ENCODE measurements at regions not wholly inside any gene's neighbourhood (a gene's known extent, or its start where the extent isn't known, plus 50 kb on each side); places are given as distances from the start of the nearest gene placed in this dataset.

DNA sequence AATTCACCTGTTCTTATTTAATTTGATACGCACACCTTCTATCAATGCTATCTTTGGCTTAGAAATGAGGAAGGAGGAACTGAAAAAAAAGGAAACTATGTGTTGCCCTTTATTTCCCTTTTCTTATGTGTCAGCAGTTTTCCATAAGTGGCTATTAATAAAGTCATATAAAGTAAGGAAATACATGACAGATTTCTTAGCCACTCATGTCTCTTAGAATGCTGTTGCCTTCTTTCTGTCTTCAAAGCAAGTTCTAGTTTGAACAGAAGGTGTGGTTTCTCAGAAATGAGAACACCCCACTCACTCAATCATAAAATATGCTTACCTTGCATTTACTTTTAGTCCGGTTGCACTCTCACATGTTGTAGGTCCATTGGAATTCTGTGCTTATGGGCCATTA is 640.5 kb upstream of the GRM7 start:
- ATAC-seq: no peak
- H3K4me3 Mint-ChIP-seq: no peak overlapping the region
- ChIA-PET CTCF (no interaction called here), POLR2A (no interaction called here)
- no peaks in the 10 kb centered on the region for H3K27me3 Mint-ChIP-seq (ENCODE audit: low read depth)
- no peaks in the 10 kb centered on the region for H3K4me1 Mint-ChIP-seq (ENCODE audit: low read depth)
- no peaks in the 10 kb centered on the region for H3K9me3 Mint-ChIP-seq (ENCODE audit: insufficient read depth)
- no peaks in the 10 kb centered on the region for H3K36me3 Mint-ChIP-seq (ENCODE audit: low read depth)
- no peak overlapping the region for H3K27ac Mint-ChIP-seq
- no peak for DNase-seq

- POLR2A ChIA-PET: no interaction called here
These were observed 638.8 kb upstream of the GRM7 start for GRCh38 chr3:6222069-6222468.

GRCh38 chr3:6223572-6223971 is 637.3 kb upstream of the GRM7 start:
- Mint-ChIP-seq H3K36me3 (ENCODE audit: low read depth) (no peaks in the 10 kb centered on the region), H3K9me3 (ENCODE audit: insufficient read depth) (no peaks in the 10 kb centered on the region), H3K27me3 (ENCODE audit: low read depth) (no peaks in the 10 kb centered on the region), H3K4me3 (no peak overlapping the region), H3K27ac (no peak overlapping the region), H3K4me1 (ENCODE audit: low read depth) (no peaks in the 10 kb centered on the region)
- ChIA-PET POLR2A (no interaction called here), CTCF (no interaction called here)
- no peak for DNase-seq
- no peak for ATAC-seq

More at GRCh38 chr3:6222069-6222468, 638.8 kb upstream of the GRM7 start:
- CTCF ChIA-PET: no interaction called here
- Mint-ChIP-seq H3K4me3 (no peak overlapping the region), H3K27ac (no peak overlapping the region), H3K36me3 (ENCODE audit: low read depth) (no peaks in the 10 kb centered on the region), H3K9me3 (ENCODE audit: insufficient read depth) (no peaks in the 10 kb centered on the region), H3K27me3 (ENCODE audit: low read depth) (no peaks in the 10 kb centered on the region), H3K4me1 (ENCODE audit: low read depth) (no peaks in the 10 kb centered on the region)
- ATAC-seq (no peak), DNase-seq (no peak)

- ChIA-PET CTCF (no interaction called here), POLR2A (no interaction called here)
- H3K36me3 Mint-ChIP-seq (ENCODE audit: low read depth): no peaks in the 10 kb centered on the region
- no peaks in the 10 kb centered on the region for H3K9me3 Mint-ChIP-seq (ENCODE audit: insufficient read depth)
- H3K4me1 Mint-ChIP-seq (ENCODE audit: low read depth): no peaks in the 10 kb centered on the region
- DNase-seq (no peak), ATAC-seq (no peak)
- no peak overlapping the region for H3K4me3 Mint-ChIP-seq
- no peaks in the 10 kb centered on the region for H3K27me3 Mint-ChIP-seq (ENCODE audit: low read depth)
- H3K27ac Mint-ChIP-seq: no peak overlapping the region
These were observed 631.8 kb upstream of the GRM7 start for GRCh38 chr3:6228958-6229683.

- ChIA-PET CTCF (no interaction called here), POLR2A (no interaction called here)
- no peak for ATAC-seq
- H3K27me3 Mint-ChIP-seq (ENCODE audit: low read depth): no peaks in the 10 kb centered on the region
- no peaks in the 10 kb centered on the region for H3K4me1 Mint-ChIP-seq (ENCODE audit: low read depth)
- no peak overlapping the region for H3K27ac Mint-ChIP-seq
- H3K4me3 Mint-ChIP-seq: no peak overlapping the region
- DNase-seq: no peak
- H3K9me3 Mint-ChIP-seq (ENCODE audit: insufficient read depth): no peaks in the 10 kb centered on the region
- H3K36me3 Mint-ChIP-seq (ENCODE audit: low read depth): no peaks in the 10 kb centered on the region
These were observed 631.0 kb upstream of the GRM7 start for GRCh38 chr3:6229778-6230410.

- CTCF ChIA-PET: no interaction called here
- Mint-ChIP-seq H3K27me3 (ENCODE audit: low read depth) (no peaks in the 10 kb centered on the region), H3K27ac (no peak overlapping the region), H3K4me3 (no peak overlapping the region), H3K36me3 (ENCODE audit: low read depth) (no peaks in the 10 kb centered on the region), H3K9me3 (ENCODE audit: insufficient read depth) (peaks cover 16% of the 10 kb centered on the region), H3K4me1 (ENCODE audit: low read depth) (no peaks in the 10 kb centered on the region)
- DNase-seq: no peak
- POLR2A ChIA-PET: no interaction called here
- ATAC-seq: no peak
These were observed 618.8 kb upstream of the GRM7 start for GRCh38 chr3:6242104-6242503.

- ChIA-PET POLR2A (no interaction called here), CTCF (no interaction called here)
- DNase-seq: no peak
- peaks cover 22% of the 10 kb centered on the region for H3K9me3 Mint-ChIP-seq (ENCODE audit: insufficient read depth)
- H3K27ac Mint-ChIP-seq: no peak overlapping the region
- H3K27me3 Mint-ChIP-seq (ENCODE audit: low read depth): no peaks in the 10 kb centered on the region
- H3K36me3 Mint-ChIP-seq (ENCODE audit: low read depth): no peaks in the 10 kb centered on the region
- no peak overlapping the region for H3K4me3 Mint-ChIP-seq
- H3K4me1 Mint-ChIP-seq (ENCODE audit: low read depth): no peaks in the 10 kb centered on the region
- ATAC-seq: no peak
These were observed 612.4 kb upstream of the GRM7 start for GRCh38 chr3:6248528-6248927.

DNA sequence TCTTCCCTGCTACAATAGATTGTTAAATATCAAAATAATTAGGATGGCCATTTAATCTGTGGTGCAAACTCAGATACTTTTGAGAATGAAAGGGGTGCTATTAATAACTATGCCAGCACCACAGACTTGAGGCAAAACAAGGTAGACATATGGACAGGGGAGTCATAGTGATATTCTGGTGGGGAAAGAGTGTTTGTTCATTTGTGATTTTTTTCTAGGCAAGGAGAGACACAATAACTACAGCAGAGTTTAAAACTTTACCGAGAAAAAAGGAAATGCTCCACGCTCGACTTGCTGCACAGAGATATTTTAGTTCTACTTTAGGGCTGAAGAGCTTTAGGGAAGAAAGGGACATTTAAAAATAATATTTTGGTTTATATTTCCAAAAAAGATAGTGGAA is 611.2 kb upstream of the GRM7 start:
- Mint-ChIP-seq H3K36me3 (ENCODE audit: low read depth) (no peaks in the 10 kb centered on the region), H3K27ac (no peak overlapping the region), H3K4me1 (ENCODE audit: low read depth) (no peaks in the 10 kb centered on the region), H3K4me3 (no peak overlapping the region), H3K9me3 (ENCODE audit: insufficient read depth) (peaks cover 22% of the 10 kb centered on the region), H3K27me3 (ENCODE audit: low read depth) (no peaks in the 10 kb centered on the region)
- ChIA-PET POLR2A (no interaction called here), CTCF (no interaction called here)
- no peak for ATAC-seq
- DNase-seq: no peak

DNA sequence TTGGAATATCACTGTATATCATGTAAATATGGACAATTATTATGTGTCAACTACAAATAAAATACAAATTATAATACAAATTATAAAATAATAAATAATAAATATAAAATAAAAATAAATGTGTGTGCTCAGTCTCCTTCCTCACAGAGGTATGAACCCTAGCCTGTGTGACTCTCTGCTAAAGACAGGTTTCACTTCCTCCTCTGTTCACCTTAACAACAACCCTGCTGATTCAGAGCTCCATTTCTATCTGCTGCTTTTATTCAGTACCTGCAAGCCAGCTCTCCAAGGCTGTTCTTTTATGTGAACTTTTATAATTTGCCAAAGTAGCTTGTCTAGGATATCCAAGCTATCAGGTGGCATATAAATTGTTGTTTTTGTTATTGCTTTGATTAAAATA is 610.7 kb upstream of the GRM7 start:
- no peak overlapping the region for H3K27ac Mint-ChIP-seq
- DNase-seq (no peak), ATAC-seq (no peak)
- no peak overlapping the region for H3K4me3 Mint-ChIP-seq
- H3K27me3 Mint-ChIP-seq (ENCODE audit: low read depth): no peaks in the 10 kb centered on the region
- CTCF ChIA-PET: no interaction called here
- no peaks in the 10 kb centered on the region for H3K4me1 Mint-ChIP-seq (ENCODE audit: low read depth)
- no peaks in the 10 kb centered on the region for H3K36me3 Mint-ChIP-seq (ENCODE audit: low read depth)
- POLR2A ChIA-PET: no interaction called here
- H3K9me3 Mint-ChIP-seq (ENCODE audit: insufficient read depth): peaks cover 25% of the 10 kb centered on the region

GRCh38 chr3:6251612-6252400 is 609.1 kb upstream of the GRM7 start:
- no peaks in the 10 kb centered on the region for H3K36me3 Mint-ChIP-seq (ENCODE audit: low read depth)
- no peaks in the 10 kb centered on the region for H3K4me1 Mint-ChIP-seq (ENCODE audit: low read depth)
- H3K4me3 Mint-ChIP-seq: no peak overlapping the region
- no peak overlapping the region for H3K27ac Mint-ChIP-seq
- CTCF ChIA-PET: no interaction called here
- DNase-seq: no peak
- no peak for ATAC-seq
- no peaks in the 10 kb centered on the region for H3K27me3 Mint-ChIP-seq (ENCODE audit: low read depth)
- POLR2A ChIA-PET: no interaction called here
- peaks cover 18% of the 10 kb centered on the region for H3K9me3 Mint-ChIP-seq (ENCODE audit: insufficient read depth)

DNA sequence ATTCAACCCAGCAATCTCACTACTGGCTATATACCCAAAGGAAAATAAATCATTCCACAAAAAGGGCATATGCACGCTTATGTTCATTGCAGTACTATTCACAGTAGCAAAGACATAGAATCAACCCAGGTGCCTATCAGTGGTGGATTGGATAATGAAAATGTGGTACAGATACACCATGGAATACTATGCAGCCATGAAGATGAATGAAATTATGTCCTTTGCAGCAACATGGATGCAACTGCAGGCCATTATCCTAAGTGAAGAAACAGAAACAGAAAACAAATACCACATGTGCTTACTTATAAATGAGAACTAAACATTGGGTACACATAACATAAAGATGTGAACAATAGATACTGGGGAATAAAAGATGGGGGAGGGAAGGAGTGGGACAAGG is 606.4 kb upstream of the GRM7 start:
- ChIA-PET CTCF (no interaction called here), POLR2A (no interaction called here)
- DNase-seq: no peak
- Mint-ChIP-seq H3K36me3 (ENCODE audit: low read depth) (no peaks in the 10 kb centered on the region), H3K4me3 (no peak overlapping the region), H3K4me1 (ENCODE audit: low read depth) (no peaks in the 10 kb centered on the region), H3K9me3 (ENCODE audit: insufficient read depth) (peaks cover 18% of the 10 kb centered on the region), H3K27me3 (ENCODE audit: low read depth) (no peaks in the 10 kb centered on the region), H3K27ac (no peak overlapping the region)
- no peak for ATAC-seq

DNA sequence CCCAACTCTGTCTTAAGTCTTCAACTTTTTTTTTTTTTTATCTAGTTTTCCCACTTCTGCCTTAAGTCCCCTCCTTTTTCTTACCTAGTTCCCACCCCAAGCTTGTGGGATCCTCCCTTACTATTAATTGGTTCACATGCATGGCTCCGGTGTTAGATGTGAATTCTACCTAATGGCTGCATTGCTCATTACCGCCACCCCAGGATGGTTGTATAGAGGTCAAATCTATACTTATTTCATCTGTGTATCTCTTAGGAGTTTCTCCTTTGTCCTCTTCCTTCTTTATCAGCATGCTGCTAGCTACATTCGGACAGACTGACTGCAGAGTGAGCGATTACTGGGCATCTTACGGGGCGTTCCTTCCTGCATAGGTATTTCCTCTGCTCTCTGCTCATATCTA is 605.7 kb upstream of the GRM7 start:
- ChIA-PET POLR2A (no interaction called here), CTCF (no interaction called here)
- H3K27ac Mint-ChIP-seq: no peak overlapping the region
- DNase-seq (no peak), ATAC-seq (no peak)
- no peaks in the 10 kb centered on the region for H3K27me3 Mint-ChIP-seq (ENCODE audit: low read depth)
- H3K4me1 Mint-ChIP-seq (ENCODE audit: low read depth): no peaks in the 10 kb centered on the region
- no peak overlapping the region for H3K4me3 Mint-ChIP-seq
- no peaks in the 10 kb centered on the region for H3K36me3 Mint-ChIP-seq (ENCODE audit: low read depth)
- H3K9me3 Mint-ChIP-seq (ENCODE audit: insufficient read depth): peaks cover 18% of the 10 kb centered on the region
